NCI-H146 (cell line): ENCODE measurements at regions not wholly inside any gene's neighbourhood (a gene's known extent, or its start where the extent isn't known, plus 50 kb on each side); places are given as distances from the start of the nearest gene placed in this dataset.

Source experiments
- DNase-seq: peaks from one replicate; lab custom pipeline; 2025; lab: John Stamatoyannopoulos, UW

- no peak for DNase-seq
Measured at GRCh38 chr5:167790045-167790444, 501.4 kb upstream of the WWC1 start.

- no peak for DNase-seq
Measured at GRCh38 chr5:167790462-167791260, 500.8 kb upstream of the WWC1 start.

GRCh38 chr5:167792514-167792913 is 498.9 kb upstream of the WWC1 start:
- no peak for DNase-seq

GRCh38 chr5:167793700-167794099 is 497.7 kb upstream of the WWC1 start:
- DNase-seq, result no peak

DNA sequence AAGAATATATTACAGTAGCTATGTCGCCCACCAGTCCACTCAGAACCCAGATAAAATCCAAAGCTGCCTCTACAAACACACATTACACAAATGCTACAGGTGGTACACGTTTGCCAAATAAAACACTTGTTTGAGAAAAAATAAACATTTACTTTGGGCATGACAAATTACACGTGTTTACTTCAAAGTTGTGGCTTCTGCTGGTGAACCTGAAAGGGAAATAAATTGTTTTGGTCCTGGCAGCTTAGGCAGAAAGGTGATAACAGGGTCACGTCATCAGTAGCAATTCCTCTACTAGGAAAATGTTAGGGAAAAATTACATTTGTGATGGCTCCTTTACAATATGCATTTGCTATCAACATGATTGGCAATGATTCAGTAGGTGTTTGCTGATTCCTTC is 497.3 kb upstream of the WWC1 start:
- DNase-seq, result no peak

GRCh38 chr5:167796672-167797071 is 494.8 kb upstream of the WWC1 start:
- DNase-seq, result no peak

GRCh38 chr5:167797933-167798332 is 493.5 kb upstream of the WWC1 start:
- no peak for DNase-seq

DNA sequence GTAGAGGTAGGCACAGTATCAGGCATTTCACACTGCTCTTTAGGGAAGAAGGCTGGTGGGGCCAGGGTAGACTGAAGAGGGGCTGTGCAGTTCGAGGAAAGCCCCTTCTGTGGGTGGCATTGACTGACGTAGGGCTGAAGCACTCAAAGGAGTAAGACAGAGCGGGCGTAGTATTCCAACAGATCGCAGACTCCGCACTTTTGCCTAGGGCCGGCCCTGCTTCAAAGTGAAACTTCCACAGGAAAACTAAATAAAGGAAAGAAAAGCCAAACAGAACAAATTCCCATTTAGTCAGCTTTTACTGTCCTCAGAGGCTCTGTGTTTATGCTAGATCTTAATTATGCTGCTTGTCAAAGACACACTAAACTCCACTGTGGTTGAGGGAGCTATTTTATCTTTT is 493.0 kb upstream of the WWC1 start:
- DNase-seq, result no peak

DNA sequence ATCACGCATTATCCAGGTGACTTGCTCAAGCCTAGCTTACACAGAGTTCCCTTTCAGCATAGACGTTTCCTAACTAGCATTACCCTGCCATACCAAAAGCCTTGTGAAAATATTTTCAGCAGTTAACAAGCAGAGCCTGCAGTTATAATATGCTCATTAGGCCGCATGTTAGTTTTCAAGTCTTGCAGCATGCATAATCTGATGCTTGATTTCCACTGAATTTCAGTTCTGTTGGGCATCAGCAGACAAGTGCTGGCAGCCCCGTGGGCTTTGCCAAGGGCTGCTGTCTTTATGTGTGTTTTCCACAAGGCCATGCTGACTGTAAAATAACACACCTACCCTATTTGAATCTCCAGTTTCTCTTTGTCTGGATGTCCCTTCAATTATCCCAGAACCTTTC is 491.0 kb upstream of the WWC1 start:
- no peak for DNase-seq

GRCh38 chr5:167801999-167802398 is 489.4 kb upstream of the WWC1 start:
- DNase-seq, result no peak

DNA sequence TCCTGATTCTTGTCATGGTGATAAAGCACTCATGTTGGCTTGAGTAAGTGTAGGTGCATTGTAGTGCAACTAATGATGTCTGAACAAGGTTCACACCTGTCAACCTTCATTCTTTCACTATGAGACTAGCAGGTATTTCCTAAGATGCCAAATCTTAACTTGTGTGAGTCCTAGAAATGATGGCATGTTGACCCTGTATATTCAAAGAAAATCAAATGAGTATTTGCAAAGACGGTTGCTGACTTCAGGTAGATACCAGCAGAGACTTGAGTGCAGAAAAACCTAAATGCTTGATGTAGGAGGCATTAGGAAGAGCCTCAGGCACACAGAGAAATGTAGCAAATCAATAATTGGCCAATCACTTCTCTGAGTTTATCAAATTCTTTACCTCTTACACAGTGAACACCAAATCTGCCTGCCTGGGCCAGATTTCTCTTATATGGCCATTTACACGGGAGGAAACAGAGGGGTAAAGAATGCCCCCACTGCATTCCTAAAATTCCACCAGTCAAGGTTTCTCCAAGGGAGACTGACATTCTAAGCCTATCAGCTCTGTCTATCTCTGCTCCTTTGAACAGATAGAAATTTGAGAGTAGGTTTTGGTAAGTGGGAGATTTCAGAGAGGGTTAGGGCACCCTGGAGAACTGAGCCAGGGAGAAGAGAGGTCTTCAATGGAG is 488.6 kb upstream of the WWC1 start:
- DNase-seq, result no peak

DNA sequence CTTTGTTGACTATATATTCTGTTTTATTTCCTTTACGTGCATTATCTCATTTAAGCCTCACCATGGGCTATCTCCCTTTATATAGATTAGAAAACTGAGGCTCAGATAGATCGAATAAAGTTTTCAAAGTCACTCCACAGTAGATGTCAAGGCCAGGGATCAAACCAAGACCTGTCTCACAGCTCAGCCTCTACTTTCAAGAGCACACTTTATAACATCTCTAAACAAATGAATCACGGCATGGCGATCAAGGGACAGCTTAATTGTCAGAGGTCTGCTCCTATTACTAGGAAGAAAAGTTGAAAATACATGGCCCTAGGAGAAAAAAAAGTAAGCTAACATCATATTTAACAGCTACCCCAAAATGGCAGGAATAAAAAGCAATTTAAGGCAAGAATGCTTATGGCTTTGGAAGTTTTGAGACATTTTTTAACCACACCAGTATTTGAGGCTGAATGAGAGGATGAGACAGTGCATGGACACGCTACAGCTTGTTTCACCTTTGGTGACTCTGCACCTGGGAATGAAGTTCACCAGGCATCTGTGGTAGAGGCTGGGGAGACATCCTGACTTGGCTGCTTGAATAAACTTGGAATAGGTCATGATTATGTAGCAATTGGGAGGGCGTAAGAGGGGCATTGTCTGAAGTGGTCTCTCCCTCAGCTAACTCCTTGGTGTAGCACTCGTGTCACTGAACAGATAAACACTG is 486.8 kb upstream of the WWC1 start:
- DNase-seq, result no peak

DNA sequence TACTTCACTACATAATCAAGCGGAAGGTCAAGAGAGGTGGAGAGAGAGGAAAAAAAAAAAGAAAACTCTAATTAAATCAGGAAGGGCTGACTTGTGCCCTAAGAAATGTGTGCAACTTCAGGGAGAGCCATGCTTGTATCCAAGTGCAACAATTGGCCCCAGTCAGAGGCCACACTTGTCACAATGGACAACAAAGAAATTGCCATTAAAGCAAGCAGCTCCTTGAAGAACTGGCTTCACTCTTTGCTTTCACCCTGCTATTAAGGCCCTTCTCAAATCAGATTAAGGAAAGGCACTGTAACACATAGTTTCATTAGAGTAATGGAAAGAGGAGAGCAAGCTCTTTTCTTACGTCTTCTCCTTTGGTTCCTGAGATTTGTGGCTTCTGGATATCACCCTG is 480.9 kb upstream of the WWC1 start:
- no peak for DNase-seq

GRCh38 chr5:167812871-167813270 is 478.6 kb upstream of the WWC1 start:
- DNase-seq, result no peak

DNA sequence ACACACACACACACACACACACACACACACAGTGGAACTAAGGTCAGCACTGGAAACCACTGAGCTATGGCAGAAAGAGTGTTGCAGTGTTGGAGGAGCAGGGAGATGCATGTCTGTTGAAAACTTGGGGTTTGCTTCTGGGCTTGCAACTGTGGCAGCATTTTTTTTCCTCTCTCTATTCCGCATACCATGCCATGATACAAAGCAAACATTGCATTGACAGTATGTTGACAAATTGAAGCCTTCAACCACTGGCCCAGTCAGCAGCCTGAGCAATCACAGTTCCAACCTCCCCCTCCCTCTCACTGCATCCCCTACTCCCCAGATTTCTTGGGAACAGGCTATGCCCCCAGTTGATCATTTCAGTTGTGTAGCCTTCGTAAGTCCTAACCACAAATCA is 478.1 kb upstream of the WWC1 start:
- DNase-seq, result no peak

- DNase-seq, result no peak
Measured at GRCh38 chr5:167814040-167814439, 477.4 kb upstream of the WWC1 start.

- DNase-seq, result no peak
Measured at GRCh38 chr5:167814828-167815227, 476.6 kb upstream of the WWC1 start.

- no peak for DNase-seq
Measured at GRCh38 chr5:167816354-167816753, 475.1 kb upstream of the WWC1 start.

- no peak for DNase-seq
Measured at GRCh38 chr5:167816864-167817263, 474.6 kb upstream of the WWC1 start.

GRCh38 chr5:167819406-167819805 is 472.0 kb upstream of the WWC1 start:
- no peak for DNase-seq

GRCh38 chr5:167820101-167820990 is 471.1 kb upstream of the WWC1 start:
- DNase-seq, result no peak

DNA sequence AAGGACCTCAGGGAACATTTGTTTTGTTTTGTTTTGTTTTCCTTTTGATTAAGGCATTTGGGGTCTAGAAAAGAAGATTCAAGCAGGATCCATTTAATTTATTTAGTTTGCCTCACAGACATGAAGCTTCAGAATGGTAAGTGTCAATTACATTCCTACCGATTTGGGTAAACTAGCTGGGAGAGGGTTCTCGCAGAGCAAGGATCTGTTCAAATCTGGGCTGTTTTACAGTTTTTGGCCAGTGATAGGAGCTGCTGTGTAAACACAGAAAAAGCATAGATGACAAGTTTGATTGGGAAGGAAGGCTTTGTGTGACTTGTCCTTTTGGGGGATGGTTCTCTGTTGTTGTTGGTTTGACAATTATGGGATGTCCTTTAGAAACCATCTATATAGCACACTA is 470.3 kb upstream of the WWC1 start:
- DNase-seq, result no peak
